ENCODE measurements at regions not wholly inside any gene's neighbourhood (a gene's known extent, or its start where the extent isn't known, plus 50 kb on each side); places are given as distances from the start of the nearest gene placed in this dataset.

GRCh38 chr12:90000721-90001120, 292.1 kb upstream of the ATP2B1 start:
- TF ChIP-seq MAX (IDR thresholded peaks at IDR 0.05) (no peak), TAF1 (conservative IDR thresholded peaks at IDR 0.05) (no peak), YY1 (IDR thresholded peaks at IDR 0.05) (no peak), RXRA (IDR thresholded peaks at IDR 0.05) (no peak), NR2F2 (IDR thresholded peaks at IDR 0.05) (no peak), JUND (IDR thresholded peaks at IDR 0.05) (no peak), HNF4A (conservative IDR thresholded peaks at IDR 0.05) (no peak), SP1 (IDR thresholded peaks at IDR 0.05) (no peak), GABPA (IDR thresholded peaks at IDR 0.05 in 1 of 2, conservative IDR thresholded peaks at IDR 0.05 in 1 of 2) (no peak), HNF4G (IDR thresholded peaks at IDR 0.05) (no peak)
- TF ChIP-seq, protein P1, sequence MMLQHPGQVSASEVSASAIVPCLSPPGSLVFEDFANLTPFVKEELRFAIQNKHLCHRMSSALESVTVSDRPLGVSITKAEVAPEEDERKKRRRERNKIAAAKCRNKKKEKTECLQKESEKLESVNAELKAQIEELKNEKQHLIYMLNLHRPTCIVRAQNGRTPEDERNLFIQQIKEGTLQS (IDR thresholded peaks at IDR 0.05), result no peak
- TF ChIP-seq, protein P2, sequence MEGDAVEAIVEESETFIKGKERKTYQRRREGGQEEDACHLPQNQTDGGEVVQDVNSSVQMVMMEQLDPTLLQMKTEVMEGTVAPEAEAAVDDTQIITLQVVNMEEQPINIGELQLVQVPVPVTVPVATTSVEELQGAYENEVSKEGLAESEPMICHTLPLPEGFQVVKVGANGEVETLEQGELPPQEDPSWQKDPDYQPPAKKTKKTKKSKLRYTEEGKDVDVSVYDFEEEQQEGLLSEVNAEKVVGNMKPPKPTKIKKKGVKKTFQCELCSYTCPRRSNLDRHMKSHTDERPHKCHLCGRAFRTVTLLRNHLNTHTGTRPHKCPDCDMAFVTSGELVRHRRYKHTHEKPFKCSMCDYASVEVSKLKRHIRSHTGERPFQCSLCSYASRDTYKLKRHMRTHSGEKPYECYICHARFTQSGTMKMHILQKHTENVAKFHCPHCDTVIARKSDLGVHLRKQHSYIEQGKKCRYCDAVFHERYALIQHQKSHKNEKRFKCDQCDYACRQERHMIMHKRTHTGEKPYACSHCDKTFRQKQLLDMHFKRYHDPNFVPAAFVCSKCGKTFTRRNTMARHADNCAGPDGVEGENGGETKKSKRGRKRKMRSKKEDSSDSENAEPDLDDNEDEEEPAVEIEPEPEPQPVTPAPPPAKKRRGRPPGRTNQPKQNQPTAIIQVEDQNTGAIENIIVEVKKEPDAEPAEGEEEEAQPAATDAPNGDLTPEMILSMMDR (IDR thresholded peaks at IDR 0.05; ENCODE audit: low read depth, low read length, missing input control), result no peak
- TF ChIP-seq, protein P3, sequence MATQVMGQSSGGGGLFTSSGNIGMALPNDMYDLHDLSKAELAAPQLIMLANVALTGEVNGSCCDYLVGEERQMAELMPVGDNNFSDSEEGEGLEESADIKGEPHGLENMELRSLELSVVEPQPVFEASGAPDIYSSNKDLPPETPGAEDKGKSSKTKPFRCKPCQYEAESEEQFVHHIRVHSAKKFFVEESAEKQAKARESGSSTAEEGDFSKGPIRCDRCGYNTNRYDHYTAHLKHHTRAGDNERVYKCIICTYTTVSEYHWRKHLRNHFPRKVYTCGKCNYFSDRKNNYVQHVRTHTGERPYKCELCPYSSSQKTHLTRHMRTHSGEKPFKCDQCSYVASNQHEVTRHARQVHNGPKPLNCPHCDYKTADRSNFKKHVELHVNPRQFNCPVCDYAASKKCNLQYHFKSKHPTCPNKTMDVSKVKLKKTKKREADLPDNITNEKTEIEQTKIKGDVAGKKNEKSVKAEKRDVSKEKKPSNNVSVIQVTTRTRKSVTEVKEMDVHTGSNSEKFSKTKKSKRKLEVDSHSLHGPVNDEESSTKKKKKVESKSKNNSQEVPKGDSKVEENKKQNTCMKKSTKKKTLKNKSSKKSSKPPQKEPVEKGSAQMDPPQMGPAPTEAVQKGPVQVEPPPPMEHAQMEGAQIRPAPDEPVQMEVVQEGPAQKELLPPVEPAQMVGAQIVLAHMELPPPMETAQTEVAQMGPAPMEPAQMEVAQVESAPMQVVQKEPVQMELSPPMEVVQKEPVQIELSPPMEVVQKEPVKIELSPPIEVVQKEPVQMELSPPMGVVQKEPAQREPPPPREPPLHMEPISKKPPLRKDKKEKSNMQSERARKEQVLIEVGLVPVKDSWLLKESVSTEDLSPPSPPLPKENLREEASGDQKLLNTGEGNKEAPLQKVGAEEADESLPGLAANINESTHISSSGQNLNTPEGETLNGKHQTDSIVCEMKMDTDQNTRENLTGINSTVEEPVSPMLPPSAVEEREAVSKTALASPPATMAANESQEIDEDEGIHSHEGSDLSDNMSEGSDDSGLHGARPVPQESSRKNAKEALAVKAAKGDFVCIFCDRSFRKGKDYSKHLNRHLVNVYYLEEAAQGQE (IDR thresholded peaks at IDR 0.05), result no peak
- Histone ChIP-seq H3K36me3 (ENCODE audit: control insufficient read depth in 4 of 4, insufficient read depth in 3 of 4, low read depth in 1 of 4, low read length in 3 of 4) (no peaks in the 10 kb centered on the region), H3K4me3 (ENCODE audit: low read depth in 1 of 3, low read length in 3 of 3) (no peak overlapping the region), H3K27ac (ENCODE audit: low read depth in 1 of 2, low read length in 2 of 2) (no peak overlapping the region), H3K9me3 (ENCODE audit: control insufficient read depth in 4 of 4, low read length in 3 of 4) (no peaks in the 10 kb centered on the region), H3K27me3 (ENCODE audit: control insufficient read depth in 4 of 4, insufficient read depth in 4 of 4, low read length in 3 of 4) (no peaks in the 10 kb centered on the region), H3K9ac (ENCODE audit: low read depth in 1 of 2, low read length in 2 of 2) (no peak overlapping the region), H3K4me1 (ENCODE audit: control insufficient read depth in 4 of 4, insufficient read depth in 4 of 4, low read length in 3 of 4) (no peaks in the 10 kb centered on the region)
- DNase-seq (ENCODE audit: low spot score), result no peak
- WGBS, result 87% methylated on average over 3 of the region's 3 CpGs

- DNase-seq (ENCODE audit: low spot score), result no peak
- 46% methylated on average over 2 of the region's 2 CpGs for WGBS
- Histone ChIP-seq H3K36me3 (ENCODE audit: control insufficient read depth in 4 of 4, insufficient read depth in 3 of 4, low read depth in 1 of 4, low read length in 3 of 4) (no peaks in the 10 kb centered on the region), H3K27ac (ENCODE audit: low read depth in 1 of 2, low read length in 2 of 2) (no peak overlapping the region), H3K4me3 (ENCODE audit: low read depth in 1 of 3, low read length in 3 of 3) (no peak overlapping the region), H3K9me3 (ENCODE audit: control insufficient read depth in 4 of 4, low read length in 3 of 4) (no peaks in the 10 kb centered on the region), H3K9ac (ENCODE audit: low read depth in 1 of 2, low read length in 2 of 2) (no peak overlapping the region), H3K4me1 (ENCODE audit: control insufficient read depth in 4 of 4, insufficient read depth in 4 of 4, low read length in 3 of 4) (no peaks in the 10 kb centered on the region), H3K27me3 (ENCODE audit: control insufficient read depth in 4 of 4, insufficient read depth in 4 of 4, low read length in 3 of 4) (no peaks in the 10 kb centered on the region)
- TF ChIP-seq RXRA (IDR thresholded peaks at IDR 0.05) (no peak), SP1 (IDR thresholded peaks at IDR 0.05) (no peak), RAD21 (IDR thresholded peaks at IDR 0.05) (no peak), FOXA2 (IDR thresholded peaks at IDR 0.05) (no peak), GABPA (IDR thresholded peaks at IDR 0.05 in 1 of 2, conservative IDR thresholded peaks at IDR 0.05 in 1 of 2) (no peak), EGR1 (IDR thresholded peaks at IDR 0.05; ENCODE audit: low read depth in 2 of 2) (no peak), JUND (IDR thresholded peaks at IDR 0.05) (no peak), HNF4A (conservative IDR thresholded peaks at IDR 0.05) (no peak)
- TF ChIP-seq, protein P1 (IDR thresholded peaks at IDR 0.05), result no peak
Measured at GRCh38 chr12:89999699-90000505, 291.3 kb upstream of the ATP2B1 start.
